Anterior cingulate cortex (tissue), 58 donors: ENCODE measurements at regions not wholly inside any gene's neighbourhood (a gene's known extent, or its start where the extent isn't known, plus 50 kb on each side); places are given as distances from the start of the nearest gene placed in this dataset.

ENCODE experiments used
- DNase-seq, 58 donors: peaks; one replicate each; lab custom pipeline; 2025; lab: John Stamatoyannopoulos, UW

GRCh38 chr16:86285938-86286921 is 224.1 kb upstream of the FOXF1 start:
- no peak for DNase-seq

- no peak for DNase-seq
Measured at GRCh38 chr16:86286991-86287663, 223.2 kb upstream of the FOXF1 start.

GRCh38 chr16:86287664-86288201 is 222.6 kb upstream of the FOXF1 start:
- no peak for DNase-seq

- DNase-seq: no peak
Measured at GRCh38 chr16:86288716-86289294, 221.5 kb upstream of the FOXF1 start.

GRCh38 chr16:86289304-86289703 is 221.0 kb upstream of the FOXF1 start:
- no peak for DNase-seq

- no peak for DNase-seq
Measured at GRCh38 chr16:86289907-86290306, 220.4 kb upstream of the FOXF1 start.

- no peak for DNase-seq
Measured at GRCh38 chr16:86291491-86291890, 218.8 kb upstream of the FOXF1 start.

GRCh38 chr16:86292171-86292775 is 218.1 kb upstream of the FOXF1 start:
- no peak for DNase-seq

- no peak for DNase-seq
Measured at GRCh38 chr16:86292942-86293341, 217.4 kb upstream of the FOXF1 start.

- no peak for DNase-seq
Measured at GRCh38 chr16:86293906-86294305, 216.4 kb upstream of the FOXF1 start.

GRCh38 chr16:86294535-86295196 is 215.7 kb upstream of the FOXF1 start:
- no peak for DNase-seq

- no peak for DNase-seq
Measured at GRCh38 chr16:86296256-86296655, 214.1 kb upstream of the FOXF1 start.

- no peak for DNase-seq
Measured at GRCh38 chr16:86297391-86297790, 212.9 kb upstream of the FOXF1 start.

- DNase-seq: no peak
Measured at GRCh38 chr16:86297866-86298757, 212.2 kb upstream of the FOXF1 start.

GRCh38 chr16:86298758-86299134 is 211.6 kb upstream of the FOXF1 start:
- no peak for DNase-seq

- no peak for DNase-seq
Measured at GRCh38 chr16:86299882-86300610, 210.3 kb upstream of the FOXF1 start.

- DNase-seq: no peak
Measured at GRCh38 chr16:86300746-86301481, 209.4 kb upstream of the FOXF1 start.
